HEK293 (cell line): ENCODE measurements at regions not wholly inside any gene's neighbourhood (a gene's known extent, or its start where the extent isn't known, plus 50 kb on each side); places are given as distances from the start of the nearest gene placed in this dataset.

ENCODE experiments used
- CTCF ChIA-PET: fragments of 350-600 bp; formaldehyde crosslinking; extraction: SDS; loops from one replicate; lab custom pipeline; 2021; ENCODE audit warnings: antibody characterized with exemption; lab: Yijun Ruan, JAX
- POLR2A ChIA-PET: fragments of 300-600 bp; formaldehyde crosslinking; extraction: SDS; loops from one replicate; lab custom pipeline; 2020; ENCODE audit warnings: antibody characterized with exemption, inconsistent platforms; lab: Yijun Ruan, JAX
- H3K27ac ChIP-seq: fragments of 200-500 bp; sonication (Bioruptor generic); 2 replicates; pipeline ENCODE4 v1.5.1; 2014; ENCODE audit warnings: low read depth, low read length, control low read depth, inconsistent platforms; ENCODE audit errors: extremely low read depth
- H3K36me3 ChIP-seq, 2 experiments: fragments of 200-500 bp in 1 of 2; sonication (Bioruptor generic) in 1 of 2; 1 replicate in 1 of 2; 2 replicates in 1 of 2; pipeline ENCODE4 v1.5.1; 2014 to 2017; ENCODE audit warnings: inconsistent platforms in 2 of 2, low read length in 2 of 2; ENCODE audit not compliant: control insufficient read depth in 2 of 2, insufficient read depth in 1 of 2
- H3K4me1 ChIP-seq: fragments of 200-500 bp; sonication (Bioruptor generic); 2 replicates; pipeline ENCODE4 v1.5.1; 2014; ENCODE audit warnings: mild to moderate bottlenecking, low read length, inconsistent platforms; ENCODE audit not compliant: control insufficient read depth, insufficient read depth
- H3K4me3 ChIP-seq: 2 replicates; pipeline ENCODE4 v1.5.1; 2011; ENCODE audit warnings: low read depth, mild to moderate bottlenecking, control low read depth, low read length, moderate library complexity
- H3K9me3 ChIP-seq: fragments of 200-500 bp; sonication (Bioruptor generic); 2 replicates; pipeline ENCODE4 v1.5.1; 2014; ENCODE audit warnings: low read depth, low read length, inconsistent platforms; ENCODE audit not compliant: control insufficient read depth, insufficient read depth
- FEZF1 ChIP-seq: fragments of 450-650 bp; formaldehyde crosslinking; IDR thresholded peaks from 2 replicates; pipeline ENCODE4 v1.5.1; 2016; ENCODE audit warnings: missing biosample characterization, missing genetic modification characterization
- MYNN ChIP-seq: fragments of 450-650 bp; formaldehyde crosslinking; IDR thresholded peaks from 2 replicates; pipeline ENCODE4 v1.5.1; 2016; ENCODE audit warnings: missing biosample characterization, missing genetic modification characterization, borderline replicate concordance
- PATZ1 ChIP-seq: fragments of 450-650 bp; formaldehyde crosslinking; IDR thresholded peaks from 2 replicates; pipeline ENCODE4 v1.5.1; 2016; ENCODE audit warnings: missing biosample characterization, missing genetic modification characterization
- PRDM2 ChIP-seq: fragments of 450-650 bp; formaldehyde crosslinking; IDR thresholded peaks from 2 replicates; pipeline ENCODE4 v1.5.1; 2016; ENCODE audit warnings: missing biosample characterization, missing genetic modification characterization, borderline replicate concordance
- REPIN1 ChIP-seq: fragments of 450-650 bp; formaldehyde crosslinking; IDR thresholded peaks from 2 replicates; pipeline ENCODE4 v1.5.1; 2017; ENCODE audit warnings: missing biosample characterization, missing genetic modification characterization, low read depth
- SALL2 ChIP-seq: fragments of 450-650 bp; formaldehyde crosslinking; IDR thresholded peaks from 2 replicates; pipeline ENCODE4 v1.5.0; 2017; ENCODE audit warnings: missing biosample characterization, mild to moderate bottlenecking, missing genetic modification characterization, borderline replicate concordance
- TSHZ1 ChIP-seq: fragments of 450-650 bp; formaldehyde crosslinking; IDR thresholded peaks from 2 replicates; pipeline ENCODE4 v1.5.1; 2016; ENCODE audit warnings: missing biosample characterization, missing genetic modification characterization, borderline replicate concordance
- ZBTB6 ChIP-seq: fragments of 450-650 bp; formaldehyde crosslinking; IDR thresholded peaks from 2 replicates; pipeline ENCODE4 v1.5.1; 2017; ENCODE audit warnings: missing biosample characterization, missing genetic modification characterization
- ZNF16 ChIP-seq: fragments of 450-650 bp; formaldehyde crosslinking; IDR thresholded peaks from 2 replicates; pipeline ENCODE4 v1.5.1; 2016; ENCODE audit warnings: low read depth, missing biosample characterization, missing genetic modification characterization
- ZNF26 ChIP-seq: fragments of 450-650 bp; formaldehyde crosslinking; IDR thresholded peaks from 2 replicates; pipeline ENCODE4 v1.5.1; 2016; ENCODE audit warnings: missing biosample characterization, missing genetic modification characterization
- ZNF266 ChIP-seq: fragments of 450-650 bp; formaldehyde crosslinking; IDR thresholded peaks from 2 replicates; pipeline ENCODE4 v1.5.1; 2016; ENCODE audit warnings: missing biosample characterization, missing genetic modification characterization, low read depth
- ZNF391 ChIP-seq: fragments of 450-650 bp; formaldehyde crosslinking; IDR thresholded peaks from 2 replicates; pipeline ENCODE4 v1.5.1; 2016; ENCODE audit warnings: low read depth, missing biosample characterization, missing genetic modification characterization, borderline replicate concordance
- ZNF549 ChIP-seq: fragments of 450-650 bp; IDR thresholded peaks from 2 replicates; pipeline ENCODE4 v1.5.1; 2018; ENCODE audit warnings: missing biosample characterization, missing genetic modification characterization, mild to moderate bottlenecking, inconsistent platforms, moderate library complexity
- ZSCAN4 ChIP-seq: fragments of 450-650 bp; formaldehyde crosslinking; IDR thresholded peaks from 2 replicates; pipeline ENCODE4 v1.5.1; 2017; ENCODE audit warnings: missing biosample characterization, missing genetic modification characterization
- TF ChIP-seq, protein P1 (sequence below): fragments of 450-650 bp; formaldehyde crosslinking; IDR thresholded peaks from 2 replicates; pipeline ENCODE4 v1.5.1; 2016; ENCODE audit warnings: missing biosample characterization, missing genetic modification characterization

DNA sequence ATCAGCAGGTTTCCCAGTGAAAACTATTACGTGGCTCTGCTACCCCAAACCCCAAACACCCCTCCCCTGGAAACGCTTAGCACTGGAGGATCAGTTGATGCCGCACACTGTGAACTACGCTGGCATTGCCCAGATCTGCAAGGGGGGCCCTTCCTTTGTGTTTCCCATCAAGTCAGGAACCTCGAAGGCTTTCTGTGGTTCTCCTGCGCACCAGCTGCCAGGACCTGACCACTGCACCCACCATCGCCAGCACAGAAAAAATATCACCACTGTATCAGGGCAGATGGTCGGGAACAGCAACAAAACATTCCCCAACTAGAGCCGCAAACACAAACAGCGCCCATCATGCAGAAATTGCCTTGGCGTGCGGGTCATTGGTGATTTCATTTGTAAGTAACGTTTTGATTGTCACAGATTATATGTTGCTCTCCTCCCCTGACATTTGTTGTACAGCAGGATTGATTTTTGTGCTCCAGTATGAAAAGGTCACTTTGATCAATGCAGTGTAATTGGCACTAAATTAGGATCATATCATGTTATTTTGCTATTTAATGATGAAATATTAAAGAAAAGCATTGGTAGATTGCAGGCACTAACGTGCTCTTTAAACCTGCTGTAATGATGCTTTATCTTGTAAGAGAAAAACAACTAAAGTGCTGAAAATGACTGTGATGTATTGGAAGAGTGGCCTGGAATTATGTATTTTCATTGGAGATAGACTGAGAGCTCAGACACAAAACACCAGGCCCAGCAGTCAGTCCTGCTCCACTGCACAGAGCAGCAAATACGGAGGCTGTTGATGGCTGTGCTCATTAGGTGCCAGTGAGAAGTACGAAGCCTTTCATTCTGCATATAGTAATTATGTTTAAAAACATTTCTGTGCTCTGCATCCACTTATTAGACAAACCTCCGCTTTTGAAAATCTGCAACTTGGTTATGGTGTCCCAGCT lies 833.2 kb upstream of the SALL3 start (continued):
- TF ChIP-seq MYNN (tag by site-specific recombination), result no peak
- no peak for TF ChIP-seq FEZF1 (tag by site-specific recombination)
- TF ChIP-seq ZNF16 (tag by site-specific recombination), result no peak

- ChIA-PET CTCF (interaction anchor here (1.3 kb wide), 1 partner anchor 10 kb away, joined by 4 read pairs; no protein-coding TSS in a partner anchor), POLR2A (no interaction called here)
- TF ChIP-seq REPIN1 (no peak), ZNF391 (tag by site-specific recombination) (no peak), TSHZ1 (tag by site-specific recombination) (no peak), ZSCAN4 (tag by site-specific recombination) (no peak), ZNF26 (no peak), PRDM2 (tag by site-specific recombination) (no peak), PATZ1 (no peak), ZNF266 (tag by site-specific recombination) (no peak), SALL2 (tag by site-specific recombination) (no peak), ZBTB6 (tag by site-specific recombination) (no peak), ZNF549 (tag by site-specific recombination) (no peak)
- TF ChIP-seq, protein P1, sequence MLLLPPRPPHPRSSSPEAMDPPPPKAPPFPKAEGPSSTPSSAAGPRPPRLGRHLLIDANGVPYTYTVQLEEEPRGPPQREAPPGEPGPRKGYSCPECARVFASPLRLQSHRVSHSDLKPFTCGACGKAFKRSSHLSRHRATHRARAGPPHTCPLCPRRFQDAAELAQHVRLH (tag by site-specific recombination), result no peak
- H3K4me3 ChIP-seq, result no peak overlapping the region
- no peaks in the 10 kb centered on the region for H3K4me1 ChIP-seq
- H3K36me3 ChIP-seq, result no peaks in the 10 kb centered on the region
- H3K9me3 ChIP-seq, result no peaks in the 10 kb centered on the region
- no peak overlapping the region for H3K27ac ChIP-seq
These were observed 829.0 kb upstream of the SALL3 start for GRCh38 chr18:78150590-78150989.
